ENCODE measurements at regions not wholly inside any gene's neighbourhood (a gene's known extent, or its start where the extent isn't known, plus 50 kb on each side); places are given as distances from the start of the nearest gene placed in this dataset.

DNA sequence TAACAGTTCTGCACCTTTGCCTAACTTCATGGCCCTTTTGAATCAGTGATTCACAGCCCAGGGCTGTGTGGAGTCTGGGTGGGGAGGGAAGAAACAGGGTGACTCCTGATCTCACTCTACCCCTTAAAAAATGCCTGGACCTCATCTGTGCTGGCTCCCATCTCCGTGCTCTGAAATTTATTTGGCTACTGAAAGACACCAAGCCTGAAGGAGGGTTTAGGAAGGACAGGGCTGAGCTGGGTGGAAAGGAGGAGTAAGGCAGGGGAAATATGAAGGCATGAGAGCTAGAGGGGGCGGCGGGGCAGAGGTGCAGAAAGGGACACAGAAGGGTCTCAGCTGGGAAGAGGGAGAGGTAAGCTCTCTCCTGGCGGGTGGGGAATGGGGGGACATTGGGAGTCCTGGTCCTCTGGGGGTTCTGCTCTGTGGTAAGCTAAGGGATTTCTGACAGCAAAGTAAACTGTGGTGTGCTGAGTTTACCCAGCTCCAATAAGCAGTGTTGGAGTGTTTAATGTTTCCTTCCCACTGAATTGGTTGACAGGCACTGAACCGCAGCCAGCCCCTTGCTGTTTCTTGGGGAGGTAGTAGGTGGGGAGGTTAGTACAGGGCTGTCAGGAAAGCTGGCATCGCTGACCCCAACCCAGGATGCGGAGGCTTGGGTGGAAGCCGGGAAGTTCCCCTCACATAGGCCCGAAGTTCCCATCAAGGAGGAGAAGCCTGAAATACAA lies 71.1 kb downstream of the RPUSD4 start:
- intact Hi-C loops (cut with micrococcal nuclease) (no loop called here), in situ Hi-C loops (cut with MboI) (no loop called here)
- Histone ChIP-seq H3K79me2 (ENCODE audit: control insufficient read depth, insufficient read depth, low read length) (no peaks in the 10 kb centered on the region), H3K9ac (ENCODE audit: insufficient read depth in 1 of 2, low read depth in 2 of 2, low read length in 2 of 2) (no peak overlapping the region), H3K9me1 (ENCODE audit: control insufficient read depth, insufficient read depth, low read length) (no peaks in the 10 kb centered on the region), H2AFZ (ENCODE audit: low read depth, low read length) (no peak overlapping the region), H3K9me3 (replicated peaks; ENCODE audit: control insufficient read depth, insufficient read depth, low read depth, low read length) (no peaks in the 10 kb centered on the region), H3K4me1 (replicated peaks in 1 of 2; ENCODE audit: control insufficient read depth in 2 of 2, insufficient read depth in 2 of 2, low read length in 2 of 2) (no peaks in the 10 kb centered on the region; a peak in 2 of 5 replicates), H3K36me3 (ENCODE audit: control insufficient read depth, insufficient read depth, low read length) (no peaks in the 10 kb centered on the region), H3K4me2 (ENCODE audit: insufficient read depth, low read length) (no peak overlapping the region), H3K4me3 (no peak overlapping the region), H3K27me3 (ENCODE audit: control insufficient read depth in 2 of 2, insufficient read depth in 2 of 2, low read length in 2 of 2) (peaks cover 39 to 61% of the 10 kb centered on the region in 2 experiments), H4K20me1 (replicated peaks; ENCODE audit: control insufficient read depth, insufficient read depth, low read length) (peaks cover 3% of the 10 kb centered on the region; the same call in 1 of the 2 replicates), H3K27ac (ENCODE audit: extremely low read depth, low read depth, low read length) (no peak overlapping the region)
- no peak for TF ChIP-seq ESRRB (CRISPR knock-in tag; IDR thresholded peaks at IDR 0.05; ENCODE audit: borderline replicate concordance)
- TF ChIP-seq, protein P1, sequence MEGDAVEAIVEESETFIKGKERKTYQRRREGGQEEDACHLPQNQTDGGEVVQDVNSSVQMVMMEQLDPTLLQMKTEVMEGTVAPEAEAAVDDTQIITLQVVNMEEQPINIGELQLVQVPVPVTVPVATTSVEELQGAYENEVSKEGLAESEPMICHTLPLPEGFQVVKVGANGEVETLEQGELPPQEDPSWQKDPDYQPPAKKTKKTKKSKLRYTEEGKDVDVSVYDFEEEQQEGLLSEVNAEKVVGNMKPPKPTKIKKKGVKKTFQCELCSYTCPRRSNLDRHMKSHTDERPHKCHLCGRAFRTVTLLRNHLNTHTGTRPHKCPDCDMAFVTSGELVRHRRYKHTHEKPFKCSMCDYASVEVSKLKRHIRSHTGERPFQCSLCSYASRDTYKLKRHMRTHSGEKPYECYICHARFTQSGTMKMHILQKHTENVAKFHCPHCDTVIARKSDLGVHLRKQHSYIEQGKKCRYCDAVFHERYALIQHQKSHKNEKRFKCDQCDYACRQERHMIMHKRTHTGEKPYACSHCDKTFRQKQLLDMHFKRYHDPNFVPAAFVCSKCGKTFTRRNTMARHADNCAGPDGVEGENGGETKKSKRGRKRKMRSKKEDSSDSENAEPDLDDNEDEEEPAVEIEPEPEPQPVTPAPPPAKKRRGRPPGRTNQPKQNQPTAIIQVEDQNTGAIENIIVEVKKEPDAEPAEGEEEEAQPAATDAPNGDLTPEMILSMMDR (IDR thresholded peaks at IDR 0.05 in 2 of 3, conservative IDR thresholded peaks at IDR 0.05 in 1 of 3; ENCODE audit: insufficient read depth in 2 of 3, low read depth in 1 of 3, low read length in 3 of 3), result no peak
- no peak for TF ChIP-seq KDM5B (IDR thresholded peaks at IDR 0.05; ENCODE audit: insufficient replicate concordance, low read depth, low read length)
- TF ChIP-seq RBM34 (IDR thresholded peaks at IDR 0.05; ENCODE audit: borderline replicate concordance, insufficient read depth, low read length), result no peak
- TF ChIP-seq BDP1 (IDR thresholded peaks at IDR 0.05; ENCODE audit: insufficient read depth, insufficient read length), result no peak
- no peak for TF ChIP-seq SMAD2 (IDR thresholded peaks at IDR 0.05; ENCODE audit: low read depth, low read length)
- TF ChIP-seq MCM3 (IDR thresholded peaks at IDR 0.05), result no peak
- TF ChIP-seq, protein P2, sequence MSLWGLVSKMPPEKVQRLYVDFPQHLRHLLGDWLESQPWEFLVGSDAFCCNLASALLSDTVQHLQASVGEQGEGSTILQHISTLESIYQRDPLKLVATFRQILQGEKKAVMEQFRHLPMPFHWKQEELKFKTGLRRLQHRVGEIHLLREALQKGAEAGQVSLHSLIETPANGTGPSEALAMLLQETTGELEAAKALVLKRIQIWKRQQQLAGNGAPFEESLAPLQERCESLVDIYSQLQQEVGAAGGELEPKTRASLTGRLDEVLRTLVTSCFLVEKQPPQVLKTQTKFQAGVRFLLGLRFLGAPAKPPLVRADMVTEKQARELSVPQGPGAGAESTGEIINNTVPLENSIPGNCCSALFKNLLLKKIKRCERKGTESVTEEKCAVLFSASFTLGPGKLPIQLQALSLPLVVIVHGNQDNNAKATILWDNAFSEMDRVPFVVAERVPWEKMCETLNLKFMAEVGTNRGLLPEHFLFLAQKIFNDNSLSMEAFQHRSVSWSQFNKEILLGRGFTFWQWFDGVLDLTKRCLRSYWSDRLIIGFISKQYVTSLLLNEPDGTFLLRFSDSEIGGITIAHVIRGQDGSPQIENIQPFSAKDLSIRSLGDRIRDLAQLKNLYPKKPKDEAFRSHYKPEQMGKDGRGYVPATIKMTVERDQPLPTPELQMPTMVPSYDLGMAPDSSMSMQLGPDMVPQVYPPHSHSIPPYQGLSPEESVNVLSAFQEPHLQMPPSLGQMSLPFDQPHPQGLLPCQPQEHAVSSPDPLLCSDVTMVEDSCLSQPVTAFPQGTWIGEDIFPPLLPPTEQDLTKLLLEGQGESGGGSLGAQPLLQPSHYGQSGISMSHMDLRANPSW (CRISPR knock-in tag; IDR thresholded peaks at IDR 0.05), result no peak
- TF ChIP-seq XRCC5 (IDR thresholded peaks at IDR 0.05; ENCODE audit: low read depth, low read length), result no peak
- TF ChIP-seq, protein P3, sequence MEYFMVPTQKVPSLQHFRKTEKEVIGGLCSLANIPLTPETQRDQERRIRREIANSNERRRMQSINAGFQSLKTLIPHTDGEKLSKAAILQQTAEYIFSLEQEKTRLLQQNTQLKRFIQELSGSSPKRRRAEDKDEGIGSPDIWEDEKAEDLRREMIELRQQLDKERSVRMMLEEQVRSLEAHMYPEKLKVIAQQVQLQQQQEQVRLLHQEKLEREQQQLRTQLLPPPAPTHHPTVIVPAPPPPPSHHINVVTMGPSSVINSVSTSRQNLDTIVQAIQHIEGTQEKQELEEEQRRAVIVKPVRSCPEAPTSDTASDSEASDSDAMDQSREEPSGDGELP (CRISPR knock-in tag; IDR thresholded peaks at IDR 0.05; ENCODE audit: borderline replicate concordance), result no peak
- no peak for TF ChIP-seq ZNF224 (CRISPR knock-in tag; IDR thresholded peaks at IDR 0.05)
- no peak for TF ChIP-seq MAFG (tag; conservative IDR thresholded peaks at IDR 0.05)
- TF ChIP-seq, protein P4, sequence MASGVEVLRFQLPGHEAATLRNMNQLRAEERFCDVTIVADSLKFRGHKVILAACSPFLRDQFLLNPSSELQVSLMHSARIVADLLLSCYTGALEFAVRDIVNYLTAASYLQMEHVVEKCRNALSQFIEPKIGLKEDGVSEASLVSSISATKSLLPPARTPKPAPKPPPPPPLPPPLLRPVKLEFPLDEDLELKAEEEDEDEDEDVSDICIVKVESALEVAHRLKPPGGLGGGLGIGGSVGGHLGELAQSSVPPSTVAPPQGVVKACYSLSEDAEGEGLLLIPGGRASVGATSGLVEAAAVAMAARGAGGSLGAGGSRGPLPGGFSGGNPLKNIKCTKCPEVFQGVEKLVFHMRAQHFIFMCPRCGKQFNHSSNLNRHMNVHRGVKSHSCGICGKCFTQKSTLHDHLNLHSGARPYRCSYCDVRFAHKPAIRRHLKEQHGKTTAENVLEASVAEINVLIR (CRISPR knock-in tag; IDR thresholded peaks at IDR 0.05), result no peak
- no peak for TF ChIP-seq XRCC4 (IDR thresholded peaks at IDR 0.05; ENCODE audit: extremely low read depth, insufficient read depth, insufficient read length)
- TF ChIP-seq SMARCC2 (IDR thresholded peaks at IDR 0.05; ENCODE audit: low read depth), result no peak
- no peak for TF ChIP-seq NR2F6 (CRISPR knock-in tag; IDR thresholded peaks at IDR 0.05)
- TF ChIP-seq NCOR1 (IDR thresholded peaks at IDR 0.05), result no peak
- POLR2A ChIA-PET, result no interaction called here
- CTCF ChIA-PET (ENCODE audit: low intra/inter-chr PET ratio), result no interaction called here
- FAIRE-seq, result no peak
- no TSS peak for BruUV-seq (replicated peaks)
- DNase-seq (ENCODE audit: extremely low read depth in 1 of 4, low spot score in 3 of 4), result no peak
- no peak for ATAC-seq
- 0% methylated on average over 8 of the region's 9 CpGs for WGBS (ENCODE audit: insufficient coverage, low coverage, missing lambda C conversion rate)
